GM19467 (cell line): ENCODE measurements at regions not wholly inside any gene's neighbourhood (a gene's known extent, or its start where the extent isn't known, plus 50 kb on each side); places are given as distances from the start of the nearest gene placed in this dataset.

Experiments used
- ATAC-seq: cut with Tn5 transposase; IDR thresholded peaks from one replicate; pipeline ENCODE4 v1.9.1; 2021; ENCODE audit warnings: mild to moderate bottlenecking, moderate library complexity; ENCODE audit not compliant: unreplicated experiment

DNA sequence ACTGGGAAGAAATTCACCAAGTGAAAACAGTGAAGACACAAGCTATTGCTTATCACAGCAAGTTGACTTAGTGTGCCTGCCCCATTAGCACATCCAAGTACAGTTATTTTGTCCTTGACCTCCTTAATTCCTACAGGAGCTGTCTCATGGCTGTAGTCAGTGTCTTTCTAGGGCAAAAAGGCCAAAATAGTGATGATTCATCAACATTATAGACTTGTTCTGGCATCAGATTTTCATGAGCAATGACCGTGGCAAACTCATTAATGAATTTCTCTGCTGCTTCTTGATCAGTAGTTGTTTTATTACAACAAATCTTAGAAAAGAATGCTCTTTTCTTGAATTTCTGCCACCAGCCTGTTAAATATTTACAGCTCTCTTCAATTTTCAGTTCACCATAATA, 1169.3 kb upstream of the DDX18 start:
- no peak for ATAC-seq

DNA sequence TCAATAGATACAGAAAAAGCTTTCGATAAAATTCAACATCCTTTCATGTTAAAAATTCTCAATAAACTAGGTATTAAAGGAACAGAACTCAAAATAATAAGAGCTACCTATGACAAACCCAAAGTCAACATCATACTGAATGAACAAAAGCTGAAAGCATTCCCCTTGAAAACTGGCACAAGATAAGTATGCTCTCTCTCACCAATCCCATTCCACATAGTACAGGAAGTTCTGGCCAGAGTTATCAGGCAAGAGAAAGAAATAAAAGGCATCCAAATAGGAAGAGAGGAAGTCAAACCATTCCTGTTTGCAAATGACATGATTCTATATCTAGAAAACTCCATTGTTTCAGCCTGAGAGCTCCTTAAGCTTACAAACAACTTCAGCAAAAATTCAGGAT, 1145.8 kb upstream of the DDX18 start:
- ATAC-seq: no peak

DNA sequence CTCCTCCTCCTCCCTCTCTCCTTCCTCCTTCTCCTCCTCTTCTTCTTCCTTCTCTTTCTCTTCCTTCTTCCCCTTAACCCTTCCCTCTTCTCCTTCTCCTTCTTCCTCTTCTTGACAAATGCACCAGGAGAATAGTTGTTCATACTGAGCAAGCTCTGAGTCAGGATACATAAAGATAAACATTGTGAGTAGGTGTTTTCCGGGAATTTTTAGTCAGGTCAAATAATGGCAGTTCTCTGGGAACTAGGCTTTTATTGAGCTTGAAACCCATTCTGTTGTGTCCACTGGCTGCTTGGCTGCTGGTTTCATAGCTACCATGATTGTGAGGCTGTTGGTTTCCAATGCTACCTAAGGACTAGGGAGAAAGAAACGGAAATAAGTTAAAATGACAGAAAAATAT, 1144.7 kb upstream of the DDX18 start:
- no peak for ATAC-seq

- ATAC-seq: no peak
Measured at GRCh38 chr2:116674188-116674587, 1140.3 kb upstream of the DDX18 start.

- no peak for ATAC-seq
Measured at GRCh38 chr2:116676776-116677175, 1137.7 kb upstream of the DDX18 start.

GRCh38 chr2:116680256-116680936, 1134.1 kb upstream of the DDX18 start:
- ATAC-seq: no peak

GRCh38 chr2:116687371-116687770, 1127.1 kb upstream of the DDX18 start:
- ATAC-seq: no peak

GRCh38 chr2:116692988-116693387, 1121.5 kb upstream of the DDX18 start:
- ATAC-seq: no peak

- ATAC-seq: no peak
Measured at GRCh38 chr2:116696223-116696622, 1118.3 kb upstream of the DDX18 start.

DNA sequence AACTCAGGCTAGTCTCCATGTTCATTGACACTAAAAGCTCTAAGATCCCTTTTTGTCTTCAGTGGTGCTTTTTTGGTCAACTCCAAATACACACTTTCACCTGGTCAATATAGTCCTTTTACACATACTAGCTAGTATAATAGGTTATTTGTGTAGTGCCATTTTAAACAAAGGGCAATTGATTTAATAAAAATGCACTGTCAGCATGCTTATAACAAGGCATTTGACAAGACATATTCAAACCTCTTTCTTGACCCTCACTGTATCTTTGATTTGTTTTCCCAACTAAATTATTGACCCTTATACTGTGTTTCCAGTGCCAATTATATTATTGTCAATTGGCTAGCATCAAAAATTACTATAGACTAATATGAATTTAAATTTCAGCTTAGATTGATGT, 1117.6 kb upstream of the DDX18 start:
- ATAC-seq: no peak

GRCh38 chr2:116706396-116706795, 1108.1 kb upstream of the DDX18 start:
- no peak for ATAC-seq

- ATAC-seq: no peak
Measured at GRCh38 chr2:116716038-116716437, 1098.5 kb upstream of the DDX18 start.

DNA sequence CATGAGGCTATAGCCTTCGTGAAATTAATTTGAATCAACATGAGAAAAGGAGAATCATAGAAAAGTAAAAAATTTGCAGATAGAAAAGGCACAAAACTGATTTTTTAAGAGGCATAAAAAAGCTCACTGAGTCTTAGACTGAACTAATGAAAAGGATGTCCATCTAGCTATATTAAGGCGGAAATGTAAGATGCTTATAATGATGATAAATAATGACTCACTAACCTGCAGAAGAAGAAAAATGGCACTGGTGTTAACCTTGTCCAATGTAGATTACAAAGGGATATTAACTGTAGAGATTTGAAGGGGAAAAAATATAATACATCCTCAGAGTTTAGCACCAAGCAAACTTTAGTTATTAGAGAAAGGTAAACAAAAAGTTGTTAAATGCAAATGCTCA, 1098.0 kb upstream of the DDX18 start:
- ATAC-seq: no peak

- no peak for ATAC-seq
Measured at GRCh38 chr2:116717832-116718231, 1096.7 kb upstream of the DDX18 start.

DNA sequence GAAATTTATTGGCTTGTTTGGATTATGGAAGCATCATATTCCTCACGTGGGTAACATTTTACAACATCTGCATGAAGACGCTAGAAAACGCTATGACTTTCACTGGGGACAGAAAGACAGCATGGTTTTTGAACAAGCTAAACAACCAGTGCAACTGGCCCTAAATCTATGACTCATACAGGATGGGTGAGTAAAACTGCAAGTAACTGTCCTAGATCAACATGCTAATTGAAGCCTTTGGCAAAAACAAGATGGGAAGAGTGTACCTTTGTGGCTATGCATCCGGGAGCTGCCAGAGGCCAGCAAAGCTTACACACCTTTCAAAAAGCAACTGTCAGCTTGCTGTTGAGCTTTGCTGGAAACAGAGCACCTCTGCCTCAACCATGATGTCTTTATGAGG, 1096.0 kb upstream of the DDX18 start:
- no peak for ATAC-seq

DNA sequence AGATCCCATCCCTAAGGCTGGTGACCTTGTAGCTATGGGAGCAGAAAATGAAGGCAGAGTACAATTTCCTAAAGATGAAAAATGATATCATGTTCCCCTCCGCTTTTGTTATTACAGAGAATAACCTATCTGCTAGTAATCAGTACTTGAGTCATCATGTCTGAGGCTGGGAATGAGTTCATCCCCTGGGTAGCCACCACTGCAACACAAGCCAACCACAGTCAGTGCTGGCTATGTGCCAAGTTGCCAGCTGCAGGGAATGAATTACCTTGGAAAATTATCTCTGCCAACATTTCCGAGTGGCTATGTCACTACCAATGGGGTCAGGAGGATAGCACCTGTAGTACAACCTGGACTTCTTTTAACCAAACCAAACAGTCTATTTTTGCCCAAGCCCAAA, 1094.7 kb upstream of the DDX18 start:
- ATAC-seq: no peak

GRCh38 chr2:116724550-116724949, 1089.9 kb upstream of the DDX18 start:
- no peak for ATAC-seq

- no peak for ATAC-seq
Measured at GRCh38 chr2:116732322-116732721, 1082.2 kb upstream of the DDX18 start.

GRCh38 chr2:116733699-116734098, 1080.8 kb upstream of the DDX18 start:
- ATAC-seq: no peak

GRCh38 chr2:116737951-116738350, 1076.5 kb upstream of the DDX18 start:
- no peak for ATAC-seq

DNA sequence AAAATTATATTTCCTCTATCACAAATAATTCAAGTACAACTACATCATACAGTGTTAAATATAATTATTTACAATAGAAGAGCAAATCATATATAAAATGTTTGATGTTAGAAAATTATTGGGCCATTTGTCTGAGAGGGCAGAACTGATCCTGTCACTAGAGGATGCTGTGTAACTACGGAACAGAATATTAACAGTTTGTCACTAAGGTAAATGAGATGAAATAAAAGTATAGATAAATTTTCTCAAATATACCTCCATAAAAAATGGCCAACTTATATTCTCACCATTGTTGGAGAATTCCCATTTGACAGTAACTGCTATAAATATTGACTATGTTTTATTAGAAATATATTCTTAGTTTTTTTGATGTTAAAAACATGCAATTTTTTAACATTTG, 1067.4 kb upstream of the DDX18 start:
- ATAC-seq: no peak

- ATAC-seq: no peak
Measured at GRCh38 chr2:116749994-116750393, 1064.5 kb upstream of the DDX18 start.

- no peak for ATAC-seq
Measured at GRCh38 chr2:116754381-116755101, 1060.0 kb upstream of the DDX18 start.
